MM.1S (cell line): ENCODE measurements at regions not wholly inside any gene's neighbourhood (a gene's known extent, or its start where the extent isn't known, plus 50 kb on each side); places are given as distances from the start of the nearest gene placed in this dataset.

ENCODE experiments used
- DNase-seq: peaks from one replicate; pipeline ENCODE4 v3.0.0-alpha.2; 2015
- H2AFZ ChIP-seq: fragments of 300-600 bp; sonication (generic); 2 replicates; pipeline ENCODE4 v1.6.0; 2016; ENCODE audit warnings: antibody characterized with exemption, low read length
- H3F3A ChIP-seq: fragments of 300-600 bp; sonication (generic); 2 replicates; pipeline ENCODE4 v1.6.1; 2016; ENCODE audit warnings: mild to moderate bottlenecking, antibody characterized with exemption, low read length, moderate library complexity, mixed read lengths; ENCODE audit not compliant: insufficient read depth
- H3K27ac ChIP-seq: fragments of 300-600 bp; sonication (generic); 2 replicates; pipeline ENCODE4 v1.5.1; 2016; ENCODE audit warnings: mild to moderate bottlenecking, low read length
- H3K27me3 ChIP-seq: fragments of 300-600 bp; sonication (generic); replicated peaks from 2 replicates; pipeline ENCODE4 v1.6.0; 2016; ENCODE audit warnings: low read length; ENCODE audit not compliant: insufficient read depth
- H3K36me3 ChIP-seq: fragments of 300-600 bp; sonication (generic); replicated peaks from 2 replicates; pipeline ENCODE4 v1.6.1; 2016; ENCODE audit warnings: mild to moderate bottlenecking, low read length, mixed read lengths; ENCODE audit not compliant: insufficient read depth
- H3K4me1 ChIP-seq: fragments of 300-600 bp; sonication (generic); 2 replicates; pipeline ENCODE4 v1.6.1; 2016; ENCODE audit warnings: low read length, mixed read lengths
- H3K4me2 ChIP-seq: fragments of 300-600 bp; sonication (generic); 2 replicates; pipeline ENCODE4 v1.6.0; 2016; ENCODE audit warnings: low read depth, low read length
- H3K4me3 ChIP-seq: fragments of 300-600 bp; sonication (generic); 2 replicates; pipeline ENCODE4 v1.5.1; 2016; ENCODE audit warnings: low read length, mixed read lengths
- H3K79me2 ChIP-seq: fragments of 300-600 bp; sonication (generic); 2 replicates; pipeline ENCODE4 v1.6.1; 2016; ENCODE audit warnings: mixed run types, low read length, mixed read lengths
- H3K9ac ChIP-seq: fragments of 300-600 bp; sonication (generic); 2 replicates; pipeline ENCODE4 v1.6.1; 2016; ENCODE audit warnings: low read length, mixed read lengths
- H3K9me2 ChIP-seq: fragments of 300-600 bp; sonication (generic); replicated peaks from 2 replicates; pipeline ENCODE4 v1.6.1; 2016; ENCODE audit warnings: mild to moderate bottlenecking, low read length, mixed read lengths; ENCODE audit not compliant: insufficient read depth
- H3K9me3 ChIP-seq: fragments of 300-600 bp; sonication (generic); replicated peaks from 2 replicates; pipeline ENCODE4 v1.6.1; 2016; ENCODE audit warnings: mild to moderate bottlenecking, low read length, mixed read lengths; ENCODE audit not compliant: insufficient read depth
- H4K20me1 ChIP-seq: fragments of 300-600 bp; sonication (generic); 2 replicates; pipeline ENCODE4 v1.6.1; 2016; ENCODE audit warnings: mild to moderate bottlenecking, low read length, moderate library complexity, mixed read lengths; ENCODE audit not compliant: insufficient read depth
- EZH2 ChIP-seq: fragments of 300-600 bp; sonication (generic); optimal IDR thresholded peaks from 2 replicates; pipeline ENCODE3; 2017; ENCODE audit warnings: low read depth, mild to moderate bottlenecking, antibody characterized with exemption, low read length, mixed read lengths
- EZH2phosphoT487 ChIP-seq: fragments of 300-600 bp; sonication (generic); IDR thresholded peaks from 2 replicates; pipeline ENCODE4 v1.6.1; 2018; ENCODE audit warnings: antibody characterized with exemption, low read length
- TF ChIP-seq, protein P1 (sequence below): fragments of 300-600 bp; sonication (generic); IDR thresholded peaks from 2 replicates; pipeline ENCODE4 v1.5.1; 2016; ENCODE audit warnings: antibody characterized with exemption, low read length, mixed read lengths

DNA sequence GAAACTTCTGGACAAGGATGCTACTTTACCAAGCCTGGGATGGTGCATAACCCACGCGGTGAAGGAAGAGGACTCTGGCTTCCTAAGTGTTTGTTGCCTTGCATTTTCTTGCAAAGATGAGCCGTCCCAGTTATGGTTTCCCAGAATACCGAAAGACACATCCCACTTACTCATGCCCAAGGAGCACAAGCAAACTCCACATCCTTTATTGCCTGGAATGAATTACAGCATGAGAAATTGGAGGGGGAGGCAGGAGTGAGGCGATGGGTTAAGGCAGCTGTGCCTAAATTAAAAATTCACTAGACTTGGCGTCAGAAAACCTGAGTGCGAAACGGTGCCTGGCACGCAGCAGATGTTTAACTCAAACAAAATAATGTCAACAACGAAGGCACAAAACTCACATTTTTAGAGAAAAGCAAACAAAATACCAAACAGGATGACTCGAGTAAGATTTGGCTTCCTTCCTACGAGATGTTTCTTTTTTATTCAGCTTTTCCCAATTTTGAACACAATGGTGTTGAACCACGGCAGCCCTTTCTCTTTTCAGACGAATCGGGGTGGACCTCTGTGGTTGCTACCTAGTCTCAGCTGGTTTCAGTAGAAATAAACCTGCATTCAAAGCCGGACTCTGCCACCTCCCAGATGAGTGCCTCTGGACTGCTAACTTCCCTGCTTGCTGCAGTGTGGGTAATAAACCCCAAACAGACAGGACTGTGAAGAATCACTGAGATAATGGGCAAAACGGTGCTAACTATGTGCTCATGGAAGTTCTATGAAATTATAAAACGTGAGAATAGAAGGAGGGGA lies 100.3 kb upstream of the NCK2 start:
- Histone ChIP-seq H3K27me3 (no peaks in the 10 kb centered on the region), H3K9ac (no peak overlapping the region), H3K79me2 (no peaks in the 10 kb centered on the region), H2AFZ (no peak overlapping the region), H3K4me2 (no peak overlapping the region), H3K4me3 (no peak overlapping the region), H3K36me3 (no peaks in the 10 kb centered on the region), H3K27ac (no peak overlapping the region), H3K9me3 (no peaks in the 10 kb centered on the region), H3K9me2 (no peaks in the 10 kb centered on the region), H4K20me1 (no peaks in the 10 kb centered on the region), H3F3A (no peaks in the 10 kb centered on the region), H3K4me1 (no peaks in the 10 kb centered on the region)
- no peak for DNase-seq
- TF ChIP-seq EZH2phosphoT487 (no peak), EZH2 (no peak)
- TF ChIP-seq, protein P1, sequence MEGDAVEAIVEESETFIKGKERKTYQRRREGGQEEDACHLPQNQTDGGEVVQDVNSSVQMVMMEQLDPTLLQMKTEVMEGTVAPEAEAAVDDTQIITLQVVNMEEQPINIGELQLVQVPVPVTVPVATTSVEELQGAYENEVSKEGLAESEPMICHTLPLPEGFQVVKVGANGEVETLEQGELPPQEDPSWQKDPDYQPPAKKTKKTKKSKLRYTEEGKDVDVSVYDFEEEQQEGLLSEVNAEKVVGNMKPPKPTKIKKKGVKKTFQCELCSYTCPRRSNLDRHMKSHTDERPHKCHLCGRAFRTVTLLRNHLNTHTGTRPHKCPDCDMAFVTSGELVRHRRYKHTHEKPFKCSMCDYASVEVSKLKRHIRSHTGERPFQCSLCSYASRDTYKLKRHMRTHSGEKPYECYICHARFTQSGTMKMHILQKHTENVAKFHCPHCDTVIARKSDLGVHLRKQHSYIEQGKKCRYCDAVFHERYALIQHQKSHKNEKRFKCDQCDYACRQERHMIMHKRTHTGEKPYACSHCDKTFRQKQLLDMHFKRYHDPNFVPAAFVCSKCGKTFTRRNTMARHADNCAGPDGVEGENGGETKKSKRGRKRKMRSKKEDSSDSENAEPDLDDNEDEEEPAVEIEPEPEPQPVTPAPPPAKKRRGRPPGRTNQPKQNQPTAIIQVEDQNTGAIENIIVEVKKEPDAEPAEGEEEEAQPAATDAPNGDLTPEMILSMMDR: no peak

GRCh38 chr2:105643405-105644173 lies 101.1 kb upstream of the NCK2 start:
- H3K27ac ChIP-seq: no peak overlapping the region
- H3K4me3 ChIP-seq: no peak overlapping the region
- no peak for DNase-seq
- no peak overlapping the region for H3K4me2 ChIP-seq
- no peak overlapping the region for H3K9ac ChIP-seq
- no peaks in the 10 kb centered on the region for H3F3A ChIP-seq
- no peaks in the 10 kb centered on the region for H3K27me3 ChIP-seq
- TF ChIP-seq EZH2phosphoT487: no peak
- TF ChIP-seq, protein P1: no peak
- no peak for TF ChIP-seq EZH2
- H2AFZ ChIP-seq: no peak overlapping the region
- H4K20me1 ChIP-seq: no peaks in the 10 kb centered on the region
- H3K36me3 ChIP-seq: no peaks in the 10 kb centered on the region
- no peaks in the 10 kb centered on the region for H3K9me2 ChIP-seq
- H3K79me2 ChIP-seq: no peaks in the 10 kb centered on the region
- H3K9me3 ChIP-seq: no peaks in the 10 kb centered on the region
- no peaks in the 10 kb centered on the region for H3K4me1 ChIP-seq

- TF ChIP-seq EZH2phosphoT487 (no peak), EZH2 (no peak)
- TF ChIP-seq, protein P1: no peak
- Histone ChIP-seq H3K9ac (no peak overlapping the region), H3K9me2 (no peaks in the 10 kb centered on the region), H3K4me2 (no peak overlapping the region), H2AFZ (no peak overlapping the region), H3K4me3 (no peak overlapping the region), H3K27me3 (no peaks in the 10 kb centered on the region), H3K36me3 (no peaks in the 10 kb centered on the region), H3K79me2 (no peaks in the 10 kb centered on the region), H4K20me1 (no peaks in the 10 kb centered on the region), H3K4me1 (no peaks in the 10 kb centered on the region), H3K9me3 (no peaks in the 10 kb centered on the region), H3K27ac (no peak overlapping the region), H3F3A (no peaks in the 10 kb centered on the region)
- DNase-seq: no peak
These were observed 103.3 kb upstream of the NCK2 start for GRCh38 chr2:105641389-105641811.
